GM13977 (cell line): ENCODE measurements at regions not wholly inside any gene's neighbourhood (a gene's known extent, or its start where the extent isn't known, plus 50 kb on each side); places are given as distances from the start of the nearest gene placed in this dataset.

Source experiments
- DNase-seq: peaks from one replicate; pipeline ENCODE4 v3.0.0; 2012; ENCODE audit warnings: low spot score
- in situ Hi-C: fragments of 300-500 bp; cut with MboI; formaldehyde crosslinking; loops from one replicate; pipeline ENCODE4 v1.12.0; 2022; ENCODE audit warnings: low sequenced_read_pairs, low pct_unique_long_range_greater_than_20kb, mixed read lengths, inconsistent platforms; ENCODE audit not compliant: unreplicated experiment
- TF ChIP-seq, protein P1 (sequence below): IDR thresholded peaks from 2 replicates; pipeline ENCODE4 v1.5.1; 2012; ENCODE audit warnings: mild to moderate bottlenecking, control low read depth; ENCODE audit not compliant: insufficient read depth; ENCODE audit errors: extremely low read depth, missing control alignments

DNA sequence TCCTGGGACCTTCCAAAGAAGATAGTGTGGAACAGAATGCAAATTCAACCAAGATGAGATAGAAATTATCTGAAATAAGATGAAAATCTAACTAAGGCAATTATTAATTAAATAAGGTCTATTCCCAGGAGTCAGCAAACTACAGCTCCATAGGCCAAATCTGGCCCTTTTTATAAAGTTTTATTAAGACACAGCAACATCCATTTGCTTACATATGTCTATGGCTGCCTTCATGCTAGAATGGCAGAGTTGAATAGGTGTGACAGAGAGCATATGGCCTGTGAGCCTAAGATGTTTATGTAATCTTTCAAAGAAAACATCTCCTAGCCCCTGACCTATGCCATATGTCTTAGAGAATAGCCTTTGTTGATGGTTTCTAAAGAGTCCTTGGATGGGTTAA, 503.0 kb downstream of the EDEM1 start:
- TF ChIP-seq, protein P1, sequence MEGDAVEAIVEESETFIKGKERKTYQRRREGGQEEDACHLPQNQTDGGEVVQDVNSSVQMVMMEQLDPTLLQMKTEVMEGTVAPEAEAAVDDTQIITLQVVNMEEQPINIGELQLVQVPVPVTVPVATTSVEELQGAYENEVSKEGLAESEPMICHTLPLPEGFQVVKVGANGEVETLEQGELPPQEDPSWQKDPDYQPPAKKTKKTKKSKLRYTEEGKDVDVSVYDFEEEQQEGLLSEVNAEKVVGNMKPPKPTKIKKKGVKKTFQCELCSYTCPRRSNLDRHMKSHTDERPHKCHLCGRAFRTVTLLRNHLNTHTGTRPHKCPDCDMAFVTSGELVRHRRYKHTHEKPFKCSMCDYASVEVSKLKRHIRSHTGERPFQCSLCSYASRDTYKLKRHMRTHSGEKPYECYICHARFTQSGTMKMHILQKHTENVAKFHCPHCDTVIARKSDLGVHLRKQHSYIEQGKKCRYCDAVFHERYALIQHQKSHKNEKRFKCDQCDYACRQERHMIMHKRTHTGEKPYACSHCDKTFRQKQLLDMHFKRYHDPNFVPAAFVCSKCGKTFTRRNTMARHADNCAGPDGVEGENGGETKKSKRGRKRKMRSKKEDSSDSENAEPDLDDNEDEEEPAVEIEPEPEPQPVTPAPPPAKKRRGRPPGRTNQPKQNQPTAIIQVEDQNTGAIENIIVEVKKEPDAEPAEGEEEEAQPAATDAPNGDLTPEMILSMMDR, result no peak
- no peak for DNase-seq
- in situ Hi-C loops, result no loop called here

DNA sequence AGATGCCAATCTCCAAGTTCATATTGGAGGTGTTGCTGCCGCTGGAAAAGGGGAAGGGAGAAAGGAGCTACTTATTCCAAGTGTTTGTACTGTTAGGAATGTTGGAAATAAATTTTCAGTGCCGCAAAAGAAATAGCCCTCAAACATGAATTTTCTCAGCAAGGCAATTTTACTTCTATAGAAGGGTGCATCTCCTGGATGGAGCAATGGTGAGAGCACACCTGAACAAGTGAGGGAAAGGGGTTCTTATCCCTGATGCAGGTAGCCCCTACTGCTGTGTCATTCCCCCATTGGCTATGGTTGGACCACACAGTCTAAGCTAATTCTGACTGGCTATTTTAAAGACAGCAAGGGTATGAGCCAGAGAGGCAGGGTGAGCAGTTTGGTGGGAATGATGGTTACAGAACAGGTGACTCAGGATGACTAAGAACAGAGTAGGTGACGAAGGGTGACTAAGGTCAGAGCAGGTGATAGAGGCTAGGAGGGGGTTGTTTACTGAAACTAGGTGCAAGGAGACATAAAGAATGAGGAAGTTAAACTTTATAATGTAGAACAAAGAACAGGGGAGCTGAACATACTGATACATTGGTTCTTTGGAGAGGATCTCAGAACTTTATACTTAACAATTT, 503.5 kb downstream of the EDEM1 start:
- DNase-seq, result no peak
- in situ Hi-C loops, result no loop called here
- TF ChIP-seq, protein P1, result no peak

DNA sequence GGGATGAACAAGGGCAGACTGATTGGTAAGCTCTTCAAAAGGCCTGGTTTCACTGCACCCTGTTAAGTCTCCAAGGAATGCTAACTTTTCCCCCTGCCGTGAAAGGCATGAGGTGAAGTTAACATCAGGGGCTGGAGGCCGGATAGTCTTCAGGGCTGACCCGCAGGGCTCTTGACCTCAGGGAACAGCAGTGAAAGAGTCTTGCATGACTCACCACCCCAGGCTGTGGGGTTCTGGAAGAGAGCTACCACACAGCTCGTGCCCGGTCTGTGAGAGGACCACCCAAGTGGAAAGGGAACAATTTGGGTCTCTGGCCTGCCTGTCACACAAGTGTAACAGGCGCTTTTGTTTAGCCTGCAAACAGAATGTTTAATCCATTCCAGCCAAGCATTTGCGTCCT, 504.9 kb downstream of the EDEM1 start:
- TF ChIP-seq, protein P1, result no peak
- DNase-seq, result no peak
- in situ Hi-C loops, result no loop called here

DNA sequence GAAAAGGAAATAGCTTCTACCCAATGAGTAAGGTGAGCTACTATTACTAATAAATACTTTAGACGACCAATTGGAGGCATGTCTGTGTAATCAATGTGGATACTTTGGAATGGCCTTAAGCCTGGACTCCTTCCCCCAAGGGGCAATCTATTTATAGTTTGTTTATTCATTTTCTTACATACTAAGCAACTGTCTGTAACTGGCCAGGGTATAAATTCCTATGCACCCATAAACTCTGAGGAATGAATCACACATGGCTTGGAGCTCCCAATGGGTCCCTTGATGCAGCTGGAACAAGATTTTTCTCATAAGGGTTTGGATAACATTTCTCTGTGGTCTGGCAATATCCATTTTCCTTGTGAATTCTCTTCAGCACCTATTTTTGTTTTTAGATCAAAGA, 506.8 kb downstream of the EDEM1 start:
- TF ChIP-seq, protein P1, result no peak
- no peak for DNase-seq
- in situ Hi-C loops, result no loop called here

DNA sequence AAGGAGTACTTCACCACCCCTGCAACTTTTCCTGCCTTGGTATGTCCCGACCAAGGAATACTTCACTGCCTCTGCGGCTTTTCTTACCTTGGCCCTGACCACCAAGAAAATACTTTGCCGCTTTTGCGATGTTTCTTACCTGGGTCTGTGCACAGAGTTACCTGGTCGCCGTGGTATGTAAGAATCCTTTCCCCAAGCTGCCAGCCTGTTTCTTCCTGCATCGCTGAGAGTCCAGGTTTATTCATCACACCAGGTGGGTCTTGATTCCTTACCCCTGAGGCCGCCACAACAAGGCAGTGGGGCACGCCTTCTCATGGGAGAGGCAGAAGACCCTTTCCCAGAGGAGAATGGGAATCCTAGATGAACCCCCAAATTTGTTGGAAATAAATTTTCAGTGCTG, 511.3 kb downstream of the EDEM1 start:
- in situ Hi-C loops, result no loop called here

DNA sequence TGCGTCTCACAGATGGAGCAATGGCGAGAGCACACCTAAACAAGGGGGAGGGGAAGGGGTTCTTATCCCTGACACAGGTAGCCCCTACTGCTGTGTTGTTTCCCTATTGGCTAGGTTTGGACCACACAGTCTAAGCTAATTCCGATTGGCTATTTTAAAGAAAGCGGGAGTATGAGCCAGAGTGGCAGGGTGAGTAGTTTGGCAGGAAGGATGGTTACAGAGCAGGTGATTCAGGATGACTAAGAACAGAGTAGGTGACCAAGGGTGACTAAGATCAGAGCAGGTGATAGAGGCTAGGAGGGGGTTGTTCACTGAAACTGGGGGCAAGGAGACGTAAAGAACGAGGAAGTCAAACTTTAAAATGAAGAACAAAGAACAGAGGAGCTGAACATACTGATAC, 511.8 kb downstream of the EDEM1 start:
- DNase-seq, result no peak
- in situ Hi-C loops, result no loop called here
- TF ChIP-seq, protein P1, result no peak

More for the DNA sequence above, 511.3 kb downstream of the EDEM1 start:
- TF ChIP-seq, protein P1, result no peak
- DNase-seq, result no peak
